Fibroblast of skin of back (primary cell): ENCODE measurements at regions not wholly inside any gene's neighbourhood (a gene's known extent, or its start where the extent isn't known, plus 50 kb on each side); places are given as distances from the start of the nearest gene placed in this dataset.
A peak's percentile ranks its signal among the peaks of the same experiment; 100 is the strongest.
"Not testable (repeated sequence)": the region's sequence is repeated elsewhere in the genome, so short reads cannot be mapped to it uniquely, and the experiment has no call there.

Experiments used
- DNase-seq: peaks from one replicate; pipeline ENCODE4 v3.0.0-alpha.2; 2013

DNA sequence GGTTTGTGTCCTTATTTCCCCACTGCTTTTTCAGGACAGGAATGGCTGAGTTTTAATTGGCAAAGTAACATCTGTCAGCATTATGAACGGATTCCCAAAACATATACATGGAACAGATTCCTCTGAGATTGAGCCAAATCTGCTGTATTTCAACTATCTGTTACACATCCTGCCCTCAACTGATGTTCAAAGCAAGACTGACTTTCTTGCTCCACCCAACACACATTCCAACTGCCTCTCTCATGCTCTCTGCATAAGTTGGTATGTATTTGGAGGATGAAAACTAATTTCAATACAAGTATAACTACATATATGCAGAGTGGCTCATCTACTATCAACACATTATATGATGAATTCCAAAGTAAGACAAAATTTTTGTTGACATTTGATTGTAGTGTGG, 342.2 kb downstream of the GATA3 start:
- DNase-seq: peak; percentile 40

DNA sequence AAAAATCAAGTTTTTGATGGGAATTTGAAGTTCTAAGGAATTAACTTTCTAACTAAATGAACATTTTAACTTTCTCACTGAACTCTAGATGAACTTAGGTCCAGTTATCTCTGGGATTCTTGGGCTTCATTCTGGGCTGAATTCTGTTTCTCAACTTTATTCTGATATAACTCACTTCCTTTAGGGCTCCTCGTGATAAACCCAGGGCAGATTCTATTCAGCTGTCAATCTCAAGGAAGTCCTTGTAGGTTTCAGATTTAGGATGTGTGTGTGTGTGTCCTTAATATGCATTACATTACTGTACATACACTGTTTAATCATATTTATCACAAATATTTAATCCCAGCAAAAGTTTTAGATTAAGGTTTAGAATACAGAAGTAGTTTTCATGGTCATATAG, 344.3 kb downstream of the GATA3 start:
- DNase-seq: no peak

DNA sequence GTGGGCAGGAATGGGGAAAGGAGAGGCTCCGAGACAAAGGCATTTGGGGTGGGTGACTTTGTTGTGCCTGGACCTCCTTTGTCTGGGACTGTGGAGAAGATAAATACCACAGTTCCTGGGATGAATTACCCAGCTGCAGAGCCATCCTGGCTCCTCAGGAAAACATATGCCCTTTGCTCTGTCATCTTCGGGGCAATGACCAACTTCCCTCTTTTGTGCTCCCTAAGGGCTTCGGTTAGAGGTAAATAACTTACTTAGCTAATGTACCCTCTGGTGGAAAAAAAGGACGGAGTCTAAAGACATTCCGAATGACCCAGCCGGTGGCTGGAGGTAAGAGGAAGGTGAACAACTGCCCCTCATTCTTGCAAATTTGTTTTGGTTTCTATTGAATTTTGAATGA, 345.7 kb downstream of the GATA3 start:
- DNase-seq: no peak

DNA sequence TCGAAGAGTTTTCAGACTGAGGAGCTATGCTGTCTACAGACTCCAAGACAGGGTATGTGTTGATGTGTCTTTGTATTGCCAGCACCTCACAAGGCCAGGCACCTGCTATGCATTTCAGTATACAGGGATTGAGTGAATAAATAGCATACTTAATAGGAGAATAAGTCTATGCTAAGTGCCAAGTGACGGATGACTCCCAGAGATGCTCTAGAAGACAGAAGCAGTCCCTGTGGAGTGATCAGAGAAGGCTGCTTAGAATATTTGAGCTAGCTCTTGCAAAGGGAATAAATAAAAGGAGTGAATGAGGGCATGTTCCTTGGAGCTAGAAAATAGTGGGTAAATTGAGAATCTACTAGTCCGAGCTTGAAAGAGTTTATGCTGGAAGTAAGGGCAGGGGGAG, 346.4 kb downstream of the GATA3 start:
- no peak for DNase-seq

DNA sequence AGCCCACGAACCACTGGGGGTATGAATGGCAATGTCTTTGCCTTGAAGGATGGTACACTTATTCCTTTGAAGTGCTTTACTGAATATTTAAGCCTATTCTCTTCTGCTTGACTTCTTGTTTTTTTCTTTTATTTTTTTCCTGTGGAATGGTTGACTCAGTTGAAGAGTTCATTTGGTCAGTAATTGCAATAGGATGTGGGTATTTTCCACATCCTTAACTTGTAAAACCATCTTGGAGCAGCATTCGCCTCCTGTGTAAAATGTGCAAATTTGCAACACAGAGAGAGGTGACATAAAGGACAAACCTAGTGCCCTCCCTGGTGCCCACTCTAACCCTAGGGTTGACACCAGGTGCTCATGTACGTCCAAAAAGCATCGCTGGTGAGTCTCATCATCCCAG, 347.0 kb downstream of the GATA3 start:
- no peak for DNase-seq

DNA sequence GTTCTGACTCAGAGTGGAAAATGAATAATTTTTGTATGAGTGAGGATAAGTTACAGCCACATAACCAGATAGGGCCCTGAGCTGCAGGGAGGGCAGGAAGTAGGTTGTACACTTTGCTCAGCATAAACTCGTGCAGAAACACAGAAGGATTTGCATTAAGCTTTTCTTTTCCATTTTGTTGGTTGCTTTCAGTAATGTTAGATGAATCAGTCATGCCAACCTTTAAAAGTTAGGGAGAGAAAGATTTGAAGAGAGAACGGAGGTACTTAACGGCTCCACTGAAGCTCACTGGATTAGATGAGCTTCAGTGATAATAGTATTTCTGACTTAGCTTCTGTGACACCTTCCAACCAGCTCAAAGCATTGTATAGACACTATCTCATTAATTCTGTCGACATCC, 348.1 kb downstream of the GATA3 start:
- DNase-seq: no peak

DNA sequence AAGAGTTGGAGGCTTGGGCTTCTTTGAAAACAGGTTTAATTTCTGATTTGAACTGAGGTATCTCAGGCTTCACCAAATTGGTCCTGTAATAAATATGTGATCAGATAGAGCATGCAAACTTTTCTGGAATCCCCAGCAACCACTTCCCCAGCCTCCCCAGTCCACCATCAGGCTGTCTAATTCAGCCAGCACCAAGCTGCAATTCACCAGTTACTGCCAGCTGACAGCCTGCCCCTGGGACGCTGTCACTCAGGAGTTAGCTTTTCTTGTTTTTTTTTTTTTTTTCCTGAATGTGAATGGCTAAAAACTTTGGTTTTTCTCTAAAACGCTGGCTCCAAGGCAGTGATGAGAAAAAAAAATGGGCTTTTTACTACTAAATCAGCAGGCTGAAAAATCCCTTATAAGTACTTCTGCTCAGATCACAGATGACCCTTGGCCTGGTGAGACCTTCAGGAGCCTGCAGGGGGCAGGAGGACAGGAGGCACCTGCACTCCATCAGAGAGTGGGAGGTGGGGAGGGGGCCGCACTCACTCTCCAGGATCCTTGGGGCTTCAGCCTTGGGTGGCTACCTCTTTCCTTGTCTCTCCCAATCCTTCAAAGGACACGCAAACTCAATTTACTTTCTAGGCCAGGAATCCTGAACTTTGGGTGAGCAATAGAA, 349.4 kb downstream of the GATA3 start:
- no peak for DNase-seq

DNA sequence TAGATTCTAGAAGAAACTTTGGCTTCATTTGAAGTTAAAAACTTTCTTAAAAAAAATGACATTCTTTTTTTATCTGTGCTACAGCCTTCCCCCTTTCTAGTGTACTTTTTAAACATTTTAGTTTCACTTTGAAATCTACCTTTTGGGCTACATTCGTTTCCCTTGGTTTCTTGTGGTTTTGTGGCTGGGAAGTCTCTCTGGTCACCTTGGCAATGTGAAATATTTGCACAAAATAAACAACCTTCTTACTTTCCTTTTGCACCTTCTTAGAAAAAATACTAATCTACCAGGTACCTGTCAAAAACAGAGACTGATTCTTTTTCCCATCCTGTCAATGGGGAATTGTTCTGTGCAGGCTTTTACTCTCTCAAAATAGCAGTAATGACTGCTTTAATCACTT, 350.2 kb downstream of the GATA3 start:
- no peak for DNase-seq

DNA sequence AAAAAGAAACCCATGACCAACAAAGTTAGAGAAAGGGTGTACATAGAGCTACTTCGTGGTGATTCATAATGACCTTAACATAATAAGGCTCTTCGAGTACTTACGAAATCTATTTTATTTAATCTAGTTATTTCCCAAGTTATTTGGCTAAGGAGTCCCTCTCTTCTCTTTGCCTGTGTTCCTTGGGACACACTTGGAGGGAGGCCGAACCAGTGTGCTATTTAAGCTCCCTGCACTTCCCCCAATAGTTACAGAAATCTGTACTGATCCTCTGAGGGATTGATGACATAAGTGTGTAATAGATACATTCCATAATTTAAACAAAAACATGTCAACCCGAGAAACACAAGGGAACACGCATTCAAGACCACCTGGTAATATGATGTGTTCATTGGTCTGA, 351.1 kb downstream of the GATA3 start:
- DNase-seq: no peak

DNA sequence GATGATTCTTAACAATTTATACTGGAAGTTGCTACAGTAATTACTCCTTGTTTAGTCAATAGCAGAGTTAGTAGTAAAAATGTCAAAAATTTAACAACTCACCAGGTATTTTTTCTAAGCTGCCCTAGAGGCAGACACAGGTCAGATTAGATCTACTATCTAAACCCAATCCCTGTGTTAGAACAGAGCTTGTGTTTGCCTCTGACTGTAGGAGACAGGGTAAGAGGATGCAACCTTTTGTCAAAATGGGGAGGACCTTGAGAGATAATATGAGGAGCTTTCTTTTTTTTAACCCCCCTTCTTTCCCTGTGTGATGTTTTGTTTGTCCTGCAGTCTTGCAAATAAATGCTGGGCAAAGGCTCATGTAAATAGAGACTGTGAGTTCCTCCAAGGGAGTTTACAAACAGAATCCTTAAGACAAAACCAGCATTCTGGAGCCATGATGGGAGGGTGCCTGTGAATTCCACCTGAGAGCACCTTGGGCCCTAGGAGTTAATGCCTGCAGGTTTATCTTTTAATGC, 353.1 kb downstream of the GATA3 start:
- no peak for DNase-seq

DNA sequence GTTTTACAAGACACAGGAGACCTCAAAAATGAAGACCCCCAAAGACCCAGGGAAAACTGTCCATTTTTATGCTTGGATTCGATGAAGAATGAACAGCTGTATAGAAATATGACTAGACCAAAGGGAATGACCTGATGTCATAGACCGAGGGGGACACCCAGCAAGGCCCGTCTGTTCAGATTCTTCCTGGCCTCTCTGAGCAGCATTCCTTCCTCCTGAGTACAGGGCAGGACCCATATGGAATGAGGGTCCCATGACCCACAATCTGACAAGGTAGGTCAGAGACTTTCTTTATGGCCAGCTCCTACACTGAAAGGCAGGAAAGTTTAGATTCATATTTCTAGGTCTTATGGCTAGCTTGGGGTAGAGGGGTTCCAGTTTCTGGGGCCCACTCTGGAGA, 356.0 kb downstream of the GATA3 start:
- DNase-seq: no peak

DNA sequence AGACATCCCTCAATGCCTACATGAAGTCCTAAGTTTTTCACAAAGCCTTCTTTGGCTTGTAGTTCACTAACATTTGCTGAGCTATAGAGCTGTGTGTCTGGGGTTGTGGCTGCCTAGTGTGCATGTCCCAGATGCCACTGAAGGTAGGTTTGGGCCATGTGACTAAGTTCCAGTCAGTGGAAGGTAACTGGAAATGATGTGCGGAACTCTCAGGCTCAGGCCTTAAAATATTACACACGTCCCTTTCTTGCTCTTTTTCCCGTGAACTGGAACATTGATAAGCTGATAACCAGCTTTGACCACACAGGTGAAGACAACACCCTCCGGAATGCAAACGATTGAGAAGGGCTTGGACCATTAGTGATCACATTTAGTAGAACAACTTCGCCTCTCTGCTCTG, 358.1 kb downstream of the GATA3 start:
- DNase-seq: no peak

DNA sequence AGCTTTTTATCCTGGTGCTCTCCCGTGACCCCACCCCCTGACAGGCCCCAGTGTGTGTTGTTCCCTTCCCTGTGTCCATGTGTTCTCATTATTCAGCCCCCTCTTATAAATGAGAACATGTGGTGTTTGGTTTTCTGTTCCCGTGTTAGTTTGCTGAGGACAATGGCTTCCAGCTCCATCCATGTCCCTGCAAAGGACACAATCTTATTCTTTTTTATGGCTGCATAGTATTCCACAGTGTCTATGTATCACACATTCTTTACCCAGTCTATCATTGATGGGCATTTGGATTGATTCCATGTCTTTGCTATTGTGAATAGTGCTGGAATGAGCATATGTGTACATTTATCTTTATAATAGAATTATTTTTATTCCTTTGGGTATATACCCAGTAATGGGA, 360.5 kb downstream of the GATA3 start:
- not testable (repeated sequence) for DNase-seq

DNA sequence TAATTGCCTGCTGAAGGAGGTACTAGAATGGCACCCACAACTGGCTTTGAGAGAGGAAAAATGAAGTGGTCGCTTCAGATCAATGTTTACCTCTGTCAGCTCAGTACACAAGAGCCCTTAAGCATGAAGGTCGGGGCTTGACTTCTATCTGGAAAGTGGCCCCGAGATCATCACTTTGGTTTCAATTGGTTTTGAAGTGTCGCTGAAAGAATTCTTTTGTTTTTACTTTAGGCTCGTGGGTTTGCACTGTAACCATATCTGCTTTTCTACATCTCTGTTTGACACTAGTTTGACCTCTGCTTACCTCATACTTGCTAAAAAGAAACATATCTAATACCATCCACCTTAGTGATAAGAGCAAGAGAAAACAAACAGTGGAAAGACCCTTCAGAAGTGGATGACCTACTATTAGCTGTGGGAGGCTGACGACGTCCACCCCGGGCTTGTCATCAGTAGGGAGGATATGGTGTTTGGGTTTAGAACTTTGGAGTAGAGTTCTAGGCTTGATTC, 361.8 kb downstream of the GATA3 start:
- DNase-seq: no peak

DNA sequence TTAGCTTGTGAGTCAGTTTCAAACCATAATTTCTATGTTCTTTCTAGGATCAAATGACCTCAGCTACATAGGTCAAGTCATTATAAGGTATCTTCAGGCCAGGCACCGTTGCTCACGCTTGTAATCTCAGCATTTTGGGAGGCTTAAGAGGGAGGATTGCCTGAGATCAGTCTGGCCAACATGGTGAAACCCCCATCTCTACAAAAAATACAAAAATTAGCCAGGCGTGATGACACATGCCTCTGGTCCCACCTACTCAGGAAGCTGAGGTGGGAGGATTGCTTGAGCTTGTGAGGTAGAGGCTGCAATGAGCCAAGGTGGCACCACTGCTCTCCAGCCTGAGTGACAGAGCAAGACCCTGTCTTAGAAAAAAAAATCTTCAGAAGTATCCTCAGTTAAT, 362.3 kb downstream of the GATA3 start:
- DNase-seq: no peak

DNA sequence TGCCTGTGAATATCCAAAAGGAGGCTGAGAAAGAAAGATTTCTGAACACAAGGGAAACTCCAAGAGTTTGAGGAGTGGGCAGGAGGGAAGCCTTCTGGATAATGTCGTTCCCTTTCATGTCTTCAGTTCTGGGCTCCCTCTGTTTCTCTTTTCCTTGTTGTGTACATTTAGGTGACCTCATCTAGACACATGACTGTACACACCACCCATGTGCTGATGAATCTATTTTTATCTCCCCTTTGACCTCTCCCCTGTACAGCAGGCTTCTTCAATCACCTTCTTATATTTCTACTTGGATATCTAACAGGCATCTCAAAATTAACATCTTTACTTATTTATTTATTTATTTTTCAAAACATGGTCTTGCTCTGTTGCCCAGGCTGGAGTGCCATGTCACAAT, 363.1 kb downstream of the GATA3 start:
- no peak for DNase-seq

DNA sequence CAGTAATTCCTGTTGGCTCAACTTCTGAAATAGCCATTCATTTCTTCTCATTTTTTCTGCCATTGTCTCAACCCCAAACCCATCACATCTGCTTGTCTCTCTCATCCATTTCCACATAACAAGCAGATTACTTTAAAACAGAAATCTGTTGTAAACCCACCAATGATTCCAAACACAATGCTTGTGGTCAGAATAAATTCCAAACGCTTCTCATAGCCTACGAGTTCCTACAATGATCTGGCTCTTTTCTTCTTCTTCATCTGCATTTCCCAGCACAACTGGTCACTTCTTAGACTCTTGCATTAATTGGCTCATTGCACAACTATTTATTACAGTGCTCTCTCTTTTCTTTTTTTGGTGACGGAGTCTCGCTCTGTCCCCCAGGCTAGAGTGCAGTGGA, 364.1 kb downstream of the GATA3 start:
- DNase-seq: no peak

DNA sequence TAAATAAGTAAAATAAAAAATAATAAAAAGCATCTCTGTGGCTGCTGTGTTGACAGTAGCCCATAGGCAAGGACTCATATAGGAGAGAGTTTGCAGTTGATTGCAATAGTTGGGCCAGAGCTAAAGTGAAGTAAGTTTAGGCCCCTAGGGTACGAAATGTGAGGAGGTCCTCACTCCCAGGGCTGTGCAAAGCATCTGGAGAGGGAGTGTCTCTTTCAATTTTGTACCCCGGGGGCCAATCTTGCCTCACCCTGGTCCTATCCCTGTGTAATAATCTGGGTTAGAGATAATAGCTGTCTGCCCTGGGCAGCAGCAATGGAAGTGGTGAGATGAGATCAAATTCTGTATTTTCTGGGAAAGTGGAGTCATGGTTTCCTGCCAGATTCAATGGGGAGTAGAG, 365.7 kb downstream of the GATA3 start:
- no peak for DNase-seq

DNA sequence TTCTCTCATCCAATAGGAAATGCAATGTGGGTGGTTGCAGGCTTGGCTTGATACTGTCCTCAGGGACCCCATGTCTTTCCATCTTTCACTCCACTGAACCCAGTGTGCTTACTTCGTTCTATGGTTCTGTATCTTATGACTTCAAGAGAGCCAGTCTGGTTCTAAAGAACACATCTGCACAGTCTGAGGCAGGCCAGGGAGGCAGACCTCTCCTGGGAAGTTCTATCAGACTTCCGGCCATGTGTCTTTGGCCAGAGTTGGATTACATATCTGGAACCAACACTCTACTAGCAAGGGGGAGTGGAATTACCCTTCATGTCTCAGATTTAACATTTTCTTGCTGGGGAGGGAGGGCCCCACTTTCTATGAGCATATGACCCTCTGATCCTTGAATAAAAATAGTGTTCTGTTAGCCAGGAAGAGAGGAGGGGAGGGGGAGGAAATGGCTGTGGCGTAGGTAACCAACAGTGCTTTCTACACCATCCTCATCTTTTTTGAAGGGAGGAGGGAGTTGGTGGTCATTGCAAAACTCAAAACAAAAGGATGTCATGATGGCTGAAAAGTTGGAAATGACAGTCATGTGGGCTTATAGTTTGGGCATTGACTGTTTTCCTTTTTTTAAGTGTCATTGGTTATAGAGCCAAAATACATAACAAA, 370.2 kb downstream of the GATA3 start:
- DNase-seq: no peak

DNA sequence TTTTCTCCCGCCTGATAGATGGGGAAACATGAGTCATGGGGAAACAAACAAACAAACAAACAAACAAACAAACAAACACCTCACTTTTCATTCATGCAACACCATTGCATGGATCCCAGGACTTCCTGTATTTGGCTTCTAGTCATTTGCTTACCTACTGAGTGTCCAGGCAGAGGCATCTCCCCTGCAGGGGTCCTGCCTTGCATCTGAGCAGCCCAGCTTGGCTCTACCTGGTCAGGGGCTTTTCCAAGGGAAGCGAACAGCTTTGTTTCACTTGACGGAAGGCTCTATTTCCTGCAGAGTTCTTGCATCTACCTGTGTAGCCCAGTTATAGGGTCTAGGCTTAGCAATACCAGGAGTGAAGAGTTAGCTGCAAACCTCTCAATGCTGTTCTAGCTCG, 374.2 kb downstream of the GATA3 start:
- no peak for DNase-seq

DNA sequence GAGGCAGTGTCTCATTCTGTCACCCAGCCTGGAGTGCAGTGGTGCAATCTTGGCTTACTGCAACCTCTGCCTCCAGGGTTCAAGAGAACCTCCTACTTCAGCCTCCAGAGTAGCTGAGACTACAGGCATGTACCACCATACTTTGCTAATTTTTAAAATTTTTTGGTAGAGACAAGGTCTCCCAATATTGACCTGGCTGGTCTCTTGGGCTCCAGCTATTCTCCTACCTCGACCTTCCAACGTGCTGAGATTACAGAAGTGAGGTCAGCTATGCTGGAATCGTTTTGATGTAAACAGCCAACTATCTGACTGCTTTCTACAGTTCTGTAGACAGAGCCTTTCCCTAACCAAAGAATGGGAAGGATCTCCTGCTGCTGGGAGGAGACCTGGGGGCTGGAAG, 375.8 kb downstream of the GATA3 start:
- no peak for DNase-seq

DNA sequence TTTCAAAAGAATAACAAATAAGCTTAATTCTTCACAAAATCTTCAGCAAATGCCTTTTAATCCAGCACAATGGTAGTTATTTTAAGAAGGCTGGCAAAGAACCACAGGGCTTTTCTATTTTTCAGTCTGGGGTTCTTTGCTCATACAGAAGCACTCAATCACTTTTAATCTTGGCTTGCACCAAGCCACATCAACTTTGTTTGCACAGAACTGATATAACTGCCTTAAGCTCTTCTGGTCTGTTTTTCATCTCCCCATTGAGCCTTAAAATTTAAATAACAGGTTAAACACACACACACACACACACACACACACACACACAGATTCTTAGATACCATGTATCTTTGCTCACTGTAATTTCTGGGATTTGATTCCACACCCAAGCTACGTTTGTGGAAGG, 377.0 kb downstream of the GATA3 start:
- DNase-seq: no peak

DNA sequence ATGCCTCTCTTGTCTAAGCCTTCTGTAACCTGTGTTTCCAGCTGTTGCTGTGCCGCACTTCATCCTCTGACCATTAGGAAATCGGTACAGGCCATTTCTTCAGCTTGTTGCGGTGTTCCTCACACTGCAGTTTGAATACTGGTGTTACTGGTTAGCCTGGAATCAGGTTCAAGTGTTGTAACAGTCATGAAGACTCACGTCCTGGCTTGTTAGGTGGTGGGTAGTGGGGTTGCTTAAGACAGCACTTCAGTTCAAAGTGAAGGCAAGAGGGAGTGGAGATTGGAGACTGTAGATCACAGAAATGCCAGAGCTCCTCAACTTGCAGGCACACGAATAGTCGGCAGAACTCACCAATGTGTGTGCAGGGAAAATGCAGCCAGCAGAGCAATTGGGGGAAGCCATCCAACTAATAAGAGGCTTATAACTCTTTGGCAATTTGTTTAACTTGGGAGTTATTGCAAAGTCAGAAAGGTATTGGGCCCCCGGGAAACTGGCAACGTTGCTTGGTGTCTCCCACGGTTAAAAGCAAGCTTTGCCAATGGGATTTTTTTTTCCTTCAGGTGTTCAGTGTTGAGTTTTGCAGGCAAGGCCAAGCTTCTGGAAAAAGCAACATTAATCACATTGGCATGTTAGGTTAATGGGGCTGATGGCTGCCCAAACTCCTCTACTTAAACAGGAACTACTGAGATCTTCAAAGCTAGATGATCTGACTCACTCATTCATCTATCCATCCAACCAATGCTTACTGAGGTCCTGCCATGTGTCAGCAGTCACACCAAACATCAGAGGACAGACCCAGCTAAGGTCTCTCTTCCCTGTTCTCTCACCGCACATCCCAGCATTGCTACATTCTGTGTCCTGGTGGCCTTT, 380.9 kb downstream of the GATA3 start:
- DNase-seq: no peak
